ENCODE measurements at regions not wholly inside any gene's neighbourhood (a gene's known extent, or its start where the extent isn't known, plus 50 kb on each side); places are given as distances from the start of the nearest gene placed in this dataset.

GRCh38 chr5:38695021-38695958, 138.8 kb upstream of the LIFR start:
- H3K4me3 ChIP-seq (replicated peaks in 1 of 3; ENCODE audit: insufficient read depth in 1 of 3, low read depth in 2 of 3, low read length in 3 of 3), result no peak overlapping the region
- H3K9me3 ChIP-seq (ENCODE audit: low read length), result no peaks in the 10 kb centered on the region
- ChIA-PET POLR2A (no interaction called here), CTCF (ENCODE audit: low intra/inter-chr PET ratio, low total read pairs) (no interaction called here)
- H4K20me1 ChIP-seq (ENCODE audit: insufficient read depth, low read length), result no peaks in the 10 kb centered on the region
- in situ Hi-C loops (cut with HindIII; ENCODE audit: extremely low pct_ligation_motif_present, low pct_unique_long_range_greater_than_20kb), result no loop called here
- H3K79me2 ChIP-seq (ENCODE audit: insufficient read depth, low read length), result no peaks in the 10 kb centered on the region
- peaks cover 0 to 5% of the 10 kb centered on the region in 2 experiments; a peak in 3 of 5 replicates for H3K27me3 ChIP-seq (ENCODE audit: control insufficient read depth in 1 of 2, insufficient read depth in 2 of 2, low read length in 2 of 2)
- no peaks in the 10 kb centered on the region for H3K36me3 ChIP-seq (replicated peaks in 1 of 2; ENCODE audit: control insufficient read depth in 1 of 2, insufficient read depth in 2 of 2, low read length in 2 of 2)
- DNase-seq (ENCODE audit: low spot score), result no peak
- FAIRE-seq, result no peak
- no peak overlapping the region for H3K4me2 ChIP-seq (ENCODE audit: low read depth, low read length)
- 13% methylated on average over 7 of the region's 9 CpGs for WGBS (ENCODE audit: low lambda C conversion rate)
- H3K27ac ChIP-seq (ENCODE audit: extremely low read length, insufficient read depth, low read length), result no peak overlapping the region
- H3K4me1 ChIP-seq (ENCODE audit: insufficient read depth, low read length), result peaks cover 21% of the 10 kb centered on the region
- TF ChIP-seq TSC22D2 (CRISPR knock-in tag; IDR thresholded peaks at IDR 0.05; ENCODE audit: borderline replicate concordance), result no peak
- no peak for TF ChIP-seq ATF3 (CRISPR knock-in tag; IDR thresholded peaks at IDR 0.05)
- peak; percentile 86 to 94 for TF ChIP-seq MAFK (conservative IDR thresholded peaks at IDR 0.05 in 1 of 2, IDR thresholded peaks at IDR 0.05 in 1 of 2; ENCODE audit: low read length in 2 of 2)
- TF ChIP-seq MAFF (IDR thresholded peaks at IDR 0.05; ENCODE audit: low read depth, low read length), result peak; percentile 90
- no peak for TF ChIP-seq ZNF496 (CRISPR knock-in tag; IDR thresholded peaks at IDR 0.05; ENCODE audit: insufficient replicate concordance)
- no peak for TF ChIP-seq ZNF207 (IDR thresholded peaks at IDR 0.05; ENCODE audit: borderline replicate concordance)
- TF ChIP-seq ZBTB1 (CRISPR knock-in tag; IDR thresholded peaks at IDR 0.05; ENCODE audit: borderline replicate concordance), result no peak
- TF ChIP-seq PHB2 (IDR thresholded peaks at IDR 0.05; ENCODE audit: partially characterized antibody), result no peak
- no TSS peak for BruUV-seq (replicated peaks)
- ATAC-seq, result no peak
- H2AFZ ChIP-seq (ENCODE audit: low read length), result no peak overlapping the region
- no peak overlapping the region for H3K9ac ChIP-seq (ENCODE audit: insufficient read depth, low read depth, low read length)
- intact Hi-C loops (cut with micrococcal nuclease; ENCODE audit: unreplicated experiment), result no loop called here
